ENCODE measurements at regions not wholly inside any gene's neighbourhood (a gene's known extent, or its start where the extent isn't known, plus 50 kb on each side); places are given as distances from the start of the nearest gene placed in this dataset.
"Not testable (repeated sequence)": the region's sequence is repeated elsewhere in the genome, so short reads cannot be mapped to it uniquely, and the experiment has no call there.

DNA sequence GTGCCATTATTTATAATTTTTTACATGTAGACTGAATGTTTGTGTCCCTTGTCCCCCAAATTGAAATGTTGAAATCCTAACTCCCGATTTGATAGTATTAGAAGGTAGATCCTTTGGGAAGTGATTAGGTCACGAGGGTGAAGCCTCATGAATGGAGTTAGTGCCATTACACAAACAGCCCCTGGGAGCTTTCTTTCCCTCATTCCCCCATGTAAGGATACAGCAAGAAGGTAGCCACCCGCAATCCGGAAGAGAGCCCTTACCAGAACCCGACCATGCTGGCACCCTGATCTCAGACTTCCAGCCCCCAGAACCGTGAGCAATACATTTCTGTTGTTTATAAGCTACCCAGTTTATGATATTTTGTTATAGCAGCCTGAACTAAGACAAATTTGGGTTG lies 143.2 kb downstream of the NPIPB5 start:
- H3K27ac ChIP-seq (ENCODE audit: extremely low read depth, low read depth, low read length): no peak overlapping the region
- no peak for TF ChIP-seq EP400 (IDR thresholded peaks at IDR 0.05)
- TF ChIP-seq HMG20A (CRISPR knock-in tag; conservative IDR thresholded peaks at IDR 0.05): no peak
- TF ChIP-seq, protein P1, sequence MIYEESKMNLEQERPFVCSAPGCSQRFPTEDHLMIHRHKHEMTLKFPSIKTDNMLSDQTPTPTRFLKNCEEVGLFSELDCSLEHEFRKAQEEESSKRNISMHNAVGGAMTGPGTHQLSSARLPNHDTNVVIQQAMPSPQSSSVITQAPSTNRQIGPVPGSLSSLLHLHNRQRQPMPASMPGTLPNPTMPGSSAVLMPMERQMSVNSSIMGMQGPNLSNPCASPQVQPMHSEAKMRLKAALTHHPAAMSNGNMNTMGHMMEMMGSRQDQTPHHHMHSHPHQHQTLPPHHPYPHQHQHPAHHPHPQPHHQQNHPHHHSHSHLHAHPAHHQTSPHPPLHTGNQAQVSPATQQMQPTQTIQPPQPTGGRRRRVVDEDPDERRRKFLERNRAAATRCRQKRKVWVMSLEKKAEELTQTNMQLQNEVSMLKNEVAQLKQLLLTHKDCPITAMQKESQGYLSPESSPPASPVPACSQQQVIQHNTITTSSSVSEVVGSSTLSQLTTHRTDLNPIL (CRISPR knock-in tag; IDR thresholded peaks at IDR 0.05): no peak
- BruUV-seq (replicated peaks): no TSS peak
- no peaks in the 10 kb centered on the region for H3K4me1 ChIP-seq (replicated peaks in 1 of 2; ENCODE audit: control insufficient read depth in 2 of 2, insufficient read depth in 2 of 2, low read length in 2 of 2)
- H3K79me2 ChIP-seq (ENCODE audit: control insufficient read depth, insufficient read depth, low read length): no peaks in the 10 kb centered on the region
- H4K20me1 ChIP-seq (replicated peaks; ENCODE audit: control insufficient read depth, insufficient read depth, low read length): no peaks in the 10 kb centered on the region
- no peak overlapping the region for H2AFZ ChIP-seq (ENCODE audit: low read depth, low read length)
- ChIA-PET POLR2A (interaction anchor here (1.2 kb wide), 1 partner anchor 15 kb away, joined by 3 read pairs; no protein-coding TSS in a partner anchor), CTCF (ENCODE audit: low intra/inter-chr PET ratio) (no interaction called here)
- H3K4me2 ChIP-seq (ENCODE audit: insufficient read depth, low read length): no peak overlapping the region
- peaks cover 0 to 2% of the 10 kb centered on the region in 2 experiments; a peak in 1 of 5 replicates for H3K27me3 ChIP-seq (ENCODE audit: control insufficient read depth in 2 of 2, insufficient read depth in 2 of 2, low read length in 2 of 2)
- intact Hi-C loops (cut with micrococcal nuclease): no loop called here
- DNase-seq (ENCODE audit: extremely low read depth in 1 of 4, low spot score in 3 of 4) (no peak), ATAC-seq (no peak), FAIRE-seq (no peak)
- 0% methylated on average over 6 of the region's 6 CpGs for WGBS (ENCODE audit: insufficient coverage, low coverage, missing lambda C conversion rate)
- H3K9ac ChIP-seq (ENCODE audit: insufficient read depth in 1 of 2, low read depth in 2 of 2, low read length in 2 of 2): no peak overlapping the region
- no peaks in the 10 kb centered on the region for H3K36me3 ChIP-seq (ENCODE audit: control insufficient read depth, insufficient read depth, low read length)
- H3K9me1 ChIP-seq (ENCODE audit: control insufficient read depth, insufficient read depth, low read length): no peaks in the 10 kb centered on the region
- in situ Hi-C loops (cut with MboI): no loop called here
- H3K9me3 ChIP-seq (replicated peaks; ENCODE audit: control insufficient read depth, insufficient read depth, low read depth, low read length): no peaks in the 10 kb centered on the region
- no peak overlapping the region for H3K4me3 ChIP-seq

DNA sequence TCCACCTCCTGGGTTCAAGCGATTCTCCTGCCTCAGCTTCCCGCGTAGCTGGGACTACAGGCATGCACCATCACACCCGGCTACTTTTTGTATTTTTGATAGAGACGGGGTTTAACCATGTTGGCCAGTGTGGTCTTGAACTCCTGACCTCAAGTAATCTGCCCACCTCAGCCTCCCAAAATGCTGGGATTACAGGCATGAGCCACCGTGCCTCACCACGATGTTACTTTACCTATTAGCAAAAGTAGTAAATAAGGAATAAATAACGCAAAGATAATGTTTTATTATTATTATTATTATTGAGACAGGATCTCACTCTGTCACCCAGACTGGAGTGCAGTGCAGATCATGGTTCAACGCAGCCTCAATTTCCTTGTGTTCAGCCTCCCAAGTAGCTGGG lies 145.9 kb downstream of the NPIPB5 start:
- H3K9ac ChIP-seq (ENCODE audit: insufficient read depth in 1 of 2, low read depth in 2 of 2, low read length in 2 of 2); H3K4me1 ChIP-seq (replicated peaks in 1 of 2; ENCODE audit: control insufficient read depth in 2 of 2, insufficient read depth in 2 of 2, low read length in 2 of 2); H3K36me3 ChIP-seq (ENCODE audit: control insufficient read depth, insufficient read depth, low read length); H3K9me1 ChIP-seq (ENCODE audit: control insufficient read depth, insufficient read depth, low read length); ATAC-seq; intact Hi-C loops (cut with micrococcal nuclease); in situ Hi-C loops (cut with MboI); H3K9me3 ChIP-seq (replicated peaks; ENCODE audit: control insufficient read depth, insufficient read depth, low read depth, low read length); POLR2A ChIA-PET; CTCF ChIA-PET (ENCODE audit: low intra/inter-chr PET ratio); H3K79me2 ChIP-seq (ENCODE audit: control insufficient read depth, insufficient read depth, low read length); H3K27me3 ChIP-seq (ENCODE audit: control insufficient read depth in 2 of 2, insufficient read depth in 2 of 2, low read length in 2 of 2); H3K4me3 ChIP-seq; DNase-seq (ENCODE audit: extremely low read depth in 1 of 4, low spot score in 3 of 4); BruUV-seq (replicated peaks); H3K4me2 ChIP-seq (ENCODE audit: insufficient read depth, low read length); H4K20me1 ChIP-seq (replicated peaks; ENCODE audit: control insufficient read depth, insufficient read depth, low read length); H2AFZ ChIP-seq (ENCODE audit: low read depth, low read length); FAIRE-seq; H3K27ac ChIP-seq (ENCODE audit: extremely low read depth, low read depth, low read length): not testable (repeated sequence)
- WGBS (ENCODE audit: insufficient coverage, low coverage, missing lambda C conversion rate): under 1% methylated on average over 9 of the region's 9 CpGs

Data from K562 (cell line).